ENCODE measurements at regions not wholly inside any gene's neighbourhood (a gene's known extent, or its start where the extent isn't known, plus 50 kb on each side); places are given as distances from the start of the nearest gene placed in this dataset.

- TF ChIP-seq CTCF (conservative IDR thresholded peaks at IDR 0.05) (no peak), ZFX (IDR thresholded peaks at IDR 0.05) (no peak)
- no peak overlapping the region for H3K27ac ChIP-seq
These were observed 308.7 kb downstream of the PRDM5 start for GRCh38 chr4:120613778-120614177.

GRCh38 chr4:120611092-120611491, 311.4 kb downstream of the PRDM5 start:
- TF ChIP-seq ZFX (IDR thresholded peaks at IDR 0.05) (no peak), CTCF (conservative IDR thresholded peaks at IDR 0.05) (no peak)
- H3K27ac ChIP-seq: no peak overlapping the region

GRCh38 chr4:120591038-120591437, 331.5 kb downstream of the PRDM5 start:
- H3K27ac ChIP-seq: no peak overlapping the region
- no peak for TF ChIP-seq CTCF (conservative IDR thresholded peaks at IDR 0.05)
- no peak for TF ChIP-seq ZFX (IDR thresholded peaks at IDR 0.05)

- TF ChIP-seq ZFX (IDR thresholded peaks at IDR 0.05) (no peak), CTCF (conservative IDR thresholded peaks at IDR 0.05) (no peak)
- no peak overlapping the region for H3K27ac ChIP-seq
These were observed 332.7 kb downstream of the PRDM5 start for GRCh38 chr4:120589787-120590186.

GRCh38 chr4:120568731-120569130, 353.8 kb downstream of the PRDM5 start:
- H3K27ac ChIP-seq: no peak overlapping the region
- TF ChIP-seq CTCF (conservative IDR thresholded peaks at IDR 0.05) (no peak), ZFX (IDR thresholded peaks at IDR 0.05) (no peak)

- no peak for TF ChIP-seq CTCF (conservative IDR thresholded peaks at IDR 0.05)
- TF ChIP-seq ZFX (IDR thresholded peaks at IDR 0.05): no peak
- no peak overlapping the region for H3K27ac ChIP-seq
These were observed 360.9 kb downstream of the PRDM5 start for GRCh38 chr4:120561648-120562047.

GRCh38 chr4:120557372-120557771, 365.2 kb downstream of the PRDM5 start:
- TF ChIP-seq ZFX (IDR thresholded peaks at IDR 0.05): no peak
- TF ChIP-seq CTCF (conservative IDR thresholded peaks at IDR 0.05): no peak
- no peak overlapping the region for H3K27ac ChIP-seq
